Esophagus (tissue), 2 donors: ENCODE measurements at regions not wholly inside any gene's neighbourhood (a gene's known extent, or its start where the extent isn't known, plus 50 kb on each side); places are given as distances from the start of the nearest gene placed in this dataset.

Experiments
- H3K27ac ChIP-seq, 2 donors: one replicate each; pipeline ENCODE4 v1.5.1; 2013; ENCODE audit warnings: low read depth in 2 of 2, mild to moderate bottlenecking in 2 of 2, inconsistent platforms in 1 of 2, low read length in 1 of 2, moderate library complexity in 1 of 2
- H3K27me3 ChIP-seq, 2 donors: one replicate each; pipeline ENCODE4 v1.6.1; 2013; ENCODE audit warnings: low read length in 2 of 2, control low read depth in 1 of 2, mild to moderate bottlenecking in 1 of 2; ENCODE audit not compliant: insufficient read depth in 2 of 2, control insufficient read depth in 1 of 2
- H3K36me3 ChIP-seq, 2 donors: one replicate each; pipeline ENCODE4 v1.6.1; 2013; ENCODE audit warnings: low read length in 1 of 2; ENCODE audit not compliant: control insufficient read depth in 2 of 2, insufficient read depth in 2 of 2
- H3K4me1 ChIP-seq, 2 donors: one replicate each; pipeline ENCODE4 v1.6.1; 2013; ENCODE audit warnings: low read length in 1 of 2; ENCODE audit not compliant: control insufficient read depth in 2 of 2, insufficient read depth in 2 of 2
- H3K4me3 ChIP-seq, 2 donors: one replicate each; pipeline ENCODE4 v1.5.1; 2013; ENCODE audit warnings: low read length in 2 of 2, mild to moderate bottlenecking in 2 of 2, low read depth in 1 of 2, moderate library complexity in 1 of 2
- H3K9me3 ChIP-seq, 2 donors: one replicate each; pipeline ENCODE4 v1.6.1; 2013; ENCODE audit warnings: mild to moderate bottlenecking in 2 of 2, low read depth in 1 of 2, low read length in 1 of 2, moderate library complexity in 1 of 2; ENCODE audit not compliant: control insufficient read depth in 2 of 2, insufficient read depth in 1 of 2
- WGBS, 2 donors: extraction: QIAGEN DNeasy Blood & Tissue Kit; methylation state at CpG; one replicate each; pipeline ENCODE4 v1.1.7; 2013; 5-methylcytosine and 5-hydroxymethylcytosine counted together
- donor health status: healthy with polysubstance abuse.
- donor health status: Bipolar disorder and iron deficiency.

- no peaks in the 10 kb centered on the region for H3K36me3 ChIP-seq
- H3K27me3 ChIP-seq, result no peaks in the 10 kb centered on the region
- no peaks in the 10 kb centered on the region for H3K9me3 ChIP-seq
- no peak overlapping the region for H3K27ac ChIP-seq
- H3K4me3 ChIP-seq, result no peak overlapping the region
- WGBS, 2 donors, result 69 to 72% methylated on average over 2 of the region's 2 CpGs
- no peaks in the 10 kb centered on the region for H3K4me1 ChIP-seq
Measured at GRCh38 chr1:195047772-195048171, 1560.5 kb downstream of the KCNT2 start.

- H3K27me3 ChIP-seq, result no peaks in the 10 kb centered on the region
- H3K9me3 ChIP-seq, result no peaks in the 10 kb centered on the region
- H3K4me3 ChIP-seq, result no peak overlapping the region
- no peaks in the 10 kb centered on the region for H3K36me3 ChIP-seq
- H3K27ac ChIP-seq, result no peak overlapping the region
- whole genome bisulfite sequencing, 2 donors, result 73 to 81% methylated on average over 2 of the region's 2 CpGs
- no peaks in the 10 kb centered on the region for H3K4me1 ChIP-seq
Measured at GRCh38 chr1:195045072-195045471, 1563.2 kb downstream of the KCNT2 start.

GRCh38 chr1:195030793-195031192 lies 1577.4 kb downstream of the KCNT2 start:
- H3K9me3 ChIP-seq, result peaks cover 5 to 8% of the 10 kb centered on the region in 2 donors
- H3K36me3 ChIP-seq, result no peaks in the 10 kb centered on the region
- H3K27ac ChIP-seq, result no peak overlapping the region
- whole genome bisulfite sequencing, 2 donors, result 81 to 84% methylated on average over 5 of the region's 5 CpGs
- H3K27me3 ChIP-seq, result no peaks in the 10 kb centered on the region
- H3K4me1 ChIP-seq, result no peaks in the 10 kb centered on the region
- H3K4me3 ChIP-seq, result no peak overlapping the region

- H3K4me3 ChIP-seq, result no peak overlapping the region
- H3K36me3 ChIP-seq, result no peaks in the 10 kb centered on the region
- H3K4me1 ChIP-seq, result no peaks in the 10 kb centered on the region
- WGBS, 2 donors, result 79 to 89% methylated on average over 6 of the region's 6 CpGs
- H3K27me3 ChIP-seq, result no peaks in the 10 kb centered on the region
- no peak overlapping the region for H3K27ac ChIP-seq
- peaks cover 5 to 8% of the 10 kb centered on the region in 2 donors for H3K9me3 ChIP-seq
Measured at GRCh38 chr1:195026792-195027191, 1581.4 kb downstream of the KCNT2 start.

- no peaks in the 10 kb centered on the region for H3K4me1 ChIP-seq
- H3K9me3 ChIP-seq, result no peaks in the 10 kb centered on the region
- H3K27ac ChIP-seq, result no peak overlapping the region
- WGBS, 2 donors, result 46 to 54% methylated on average over 1 of the region's 1 CpG
- no peaks in the 10 kb centered on the region for H3K27me3 ChIP-seq
- no peaks in the 10 kb centered on the region for H3K36me3 ChIP-seq
- no peak overlapping the region for H3K4me3 ChIP-seq
Measured at GRCh38 chr1:195019385-195019784, 1588.9 kb downstream of the KCNT2 start.

- Histone ChIP-seq H3K27ac (no peak overlapping the region), H3K36me3 (no peaks in the 10 kb centered on the region), H3K4me3 (no peak overlapping the region), H3K27me3 (no peaks in the 10 kb centered on the region), H3K9me3 (peaks cover 0 to 2% of the 10 kb centered on the region in 2 donors), H3K4me1 (no peaks in the 10 kb centered on the region)
- WGBS, 2 donors, result 64 to 85% methylated on average over 5 of the region's 5 CpGs
Measured at GRCh38 chr1:195012995-195013394, 1595.2 kb downstream of the KCNT2 start.

GRCh38 chr1:195005338-195005737 lies 1602.9 kb downstream of the KCNT2 start:
- WGBS, 2 donors, result 31 to 32% methylated on average over 3 of the region's 3 CpGs
- Histone ChIP-seq H3K27ac (no peak overlapping the region), H3K4me1 (no peaks in the 10 kb centered on the region), H3K27me3 (no peaks in the 10 kb centered on the region), H3K9me3 (no peaks in the 10 kb centered on the region), H3K36me3 (no peaks in the 10 kb centered on the region), H3K4me3 (no peak overlapping the region)

GRCh38 chr1:194990483-194990882 lies 1617.8 kb downstream of the KCNT2 start:
- Histone ChIP-seq H3K4me3 (no peak overlapping the region), H3K4me1 (no peaks in the 10 kb centered on the region), H3K9me3 (no peaks in the 10 kb centered on the region), H3K27ac (no peak overlapping the region), H3K27me3 (no peaks in the 10 kb centered on the region), H3K36me3 (no peaks in the 10 kb centered on the region)
- 74 to 91% methylated on average over 2 of the region's 2 CpGs for WGBS, 2 donors

- 72 to 73% methylated on average over 1 of the region's 1 CpG for WGBS, 2 donors
- no peak overlapping the region for H3K27ac ChIP-seq
- no peaks in the 10 kb centered on the region for H3K36me3 ChIP-seq
- no peaks in the 10 kb centered on the region for H3K27me3 ChIP-seq
- H3K9me3 ChIP-seq, result no peaks in the 10 kb centered on the region
- no peak overlapping the region for H3K4me3 ChIP-seq
- H3K4me1 ChIP-seq, result no peaks in the 10 kb centered on the region
Measured at GRCh38 chr1:194975913-194976312, 1632.3 kb downstream of the KCNT2 start.

GRCh38 chr1:194968916-194969315 lies 1639.3 kb downstream of the KCNT2 start:
- Histone ChIP-seq H3K9me3 (no peaks in the 10 kb centered on the region), H3K36me3 (no peaks in the 10 kb centered on the region)
- WGBS, 2 donors, result 59 to 74% methylated on average over 1 of the region's 1 CpG

More at GRCh38 chr1:194968916-194969315, 1639.3 kb downstream of the KCNT2 start:
- Histone ChIP-seq H3K4me3 (no peak overlapping the region), H3K27me3 (no peaks in the 10 kb centered on the region), H3K27ac (no peak overlapping the region), H3K4me1 (no peaks in the 10 kb centered on the region)
